Common myeloid progenitor, CD34-positive (primary cell): ENCODE measurements at regions not wholly inside any gene's neighbourhood (a gene's known extent, or its start where the extent isn't known, plus 50 kb on each side); places are given as distances from the start of the nearest gene placed in this dataset.

Experiments
- CTCF ChIA-PET: fragments of 350-600 bp; sonication (Branson Sonifier 250); formaldehyde crosslinking; loops from one replicate; lab custom pipeline; 2021; ENCODE audit warnings: antibody characterized with exemption; lab: Charles Lee
- POLR2A ChIA-PET: fragments of 350-600 bp; sonication (Branson Sonifier 250); formaldehyde crosslinking; loops from one replicate; lab custom pipeline; 2021; ENCODE audit warnings: antibody characterized with exemption; lab: Charles Lee
- DNase-seq, 3 donors: peaks; one replicate each; pipeline versions ENCODE4 v3.0.0 to v3.0.0-alpha.2; 2013
- H3K27ac ChIP-seq, 2 experiments: 1 replicate in 1 of 2; 2 replicates in 1 of 2; pipeline ENCODE4 v1.7.0; 2013; ENCODE audit warnings: inconsistent platforms in 2 of 2, low read length in 2 of 2, mild to moderate bottlenecking in 2 of 2, low read depth in 1 of 2, moderate library complexity in 1 of 2; ENCODE audit not compliant: severe bottlenecking in 2 of 2, insufficient read depth in 1 of 2, poor library complexity in 1 of 2
- H3K27me3 ChIP-seq, 5 experiments: replicated peaks in 2 of 5; 1 replicate in 3 of 5; 2 replicates in 2 of 5; pipeline versions ENCODE4 v1.6.1 to v1.7.0; 2013; ENCODE audit warnings: low read length in 4 of 5, mild to moderate bottlenecking in 2 of 5, moderate library complexity in 2 of 5, inconsistent platforms in 1 of 5; ENCODE audit not compliant: insufficient read depth in 5 of 5, control insufficient read depth in 4 of 5
- H3K36me3 ChIP-seq, 4 experiments: 1 replicate in 2 of 4; 2 replicates in 2 of 4; pipeline versions ENCODE4 v1.6.1 to v1.7.0; 2013; ENCODE audit warnings: low read length in 3 of 4, control low read depth in 1 of 4, mild to moderate bottlenecking in 1 of 4; ENCODE audit not compliant: control insufficient read depth in 4 of 4, insufficient read depth in 4 of 4
- H3K4me1 ChIP-seq, 4 experiments: 1 replicate in 3 of 4; 2 replicates in 1 of 4; pipeline versions ENCODE4 v1.6.1 to v1.7.1; 2013; ENCODE audit warnings: low read length in 3 of 4, mild to moderate bottlenecking in 3 of 4, control low read depth in 1 of 4, inconsistent platforms in 1 of 4, moderate library complexity in 1 of 4; ENCODE audit not compliant: control insufficient read depth in 4 of 4, insufficient read depth in 4 of 4; ENCODE audit errors: control extremely low read depth in 1 of 4
- H3K4me3 ChIP-seq, 7 experiments: 1 replicate in 4 of 7; 2 replicates in 3 of 7; pipeline versions ENCODE4 v1.5.1 to v1.7.0; 2013; ENCODE audit warnings: mild to moderate bottlenecking in 7 of 7, low read length in 6 of 7, moderate library complexity in 6 of 7, inconsistent platforms in 2 of 7, low read depth in 2 of 7, control low read depth in 1 of 7; ENCODE audit not compliant: insufficient read depth in 4 of 7, control insufficient read depth in 1 of 7; ENCODE audit errors: extremely low read depth in 1 of 7
- H3K9me3 ChIP-seq, 5 experiments: 1 replicate in 4 of 5; 2 replicates in 1 of 5; pipeline versions ENCODE4 v1.6.1 to v1.7.1; 2013; ENCODE audit warnings: low read length in 4 of 5, mild to moderate bottlenecking in 2 of 5, inconsistent platforms in 1 of 5, low read depth in 1 of 5, moderate library complexity in 1 of 5; ENCODE audit not compliant: control insufficient read depth in 4 of 5, insufficient read depth in 2 of 5; ENCODE audit errors: control extremely low read depth in 1 of 5
- WGBS: methylation state at CpG from one replicate; pipeline ENCODE4 v1.1.5; 2013; ENCODE audit not compliant: insufficient coverage; 5-methylcytosine and 5-hydroxymethylcytosine counted together

DNA sequence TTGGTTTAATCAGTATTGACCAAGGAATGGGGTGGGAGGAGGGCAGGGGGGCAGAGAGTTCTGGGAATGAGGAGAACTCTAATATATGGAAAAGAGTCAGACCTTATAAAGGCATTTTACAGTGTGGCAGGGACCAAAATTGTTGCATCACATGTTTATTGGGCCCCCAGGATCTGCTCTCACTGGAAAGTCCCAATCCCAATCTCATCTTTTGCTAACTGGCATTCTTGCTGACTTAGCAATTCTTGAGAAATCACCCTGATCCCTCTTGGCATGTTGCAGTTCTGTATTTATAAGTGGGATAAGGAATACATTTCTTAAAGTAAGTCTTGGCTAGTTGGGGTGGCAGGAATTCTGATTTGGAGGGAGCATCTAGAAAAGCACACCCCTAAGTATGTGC is 104.4 kb upstream of the CXCL14 start:
- no peak for DNase-seq
- Histone ChIP-seq H3K27me3 (peaks cover 0 to 3% (median 0%) of the 10 kb centered on the region in 5 experiments), H3K4me3 (no peak overlapping the region), H3K4me1 (no peaks in the 10 kb centered on the region), H3K9me3 (peaks cover 0 to 21% (median 3%) of the 10 kb centered on the region in 5 experiments), H3K36me3 (no peaks in the 10 kb centered on the region), H3K27ac (no peak overlapping the region)
- ChIA-PET CTCF (no interaction called here), POLR2A (no interaction called here)

DNA sequence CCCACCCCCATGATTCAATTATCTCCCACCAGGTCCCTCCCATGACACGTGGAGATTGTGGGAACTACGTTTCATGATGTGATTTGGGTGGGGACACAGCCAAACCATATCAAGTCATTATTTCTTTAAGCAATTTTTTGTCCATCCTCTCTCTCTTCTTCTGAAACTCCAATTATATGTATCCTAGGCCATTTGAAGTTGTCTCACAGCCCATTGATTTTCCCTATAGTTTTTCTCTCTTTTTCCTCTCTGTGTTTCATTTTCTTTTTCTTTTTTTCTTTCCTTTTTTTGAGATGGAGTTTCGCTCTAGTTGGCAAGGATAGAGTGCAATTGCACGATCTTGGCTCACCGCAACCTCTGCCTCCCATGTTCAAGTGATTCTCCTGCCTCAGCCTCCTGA is 101.9 kb upstream of the CXCL14 start:
- DNase-seq, result no peak
- peaks cover 0 to 34% (median 6%) of the 10 kb centered on the region in 5 experiments for H3K9me3 ChIP-seq
- no peaks in the 10 kb centered on the region for H3K4me1 ChIP-seq
- WGBS, result 93% methylated on average over 3 of the region's 5 CpGs
- CTCF ChIA-PET, result no interaction called here
- no peaks in the 10 kb centered on the region for H3K36me3 ChIP-seq
- peaks cover 0 to 3% (median 0%) of the 10 kb centered on the region in 5 experiments for H3K27me3 ChIP-seq
- H3K4me3 ChIP-seq, result no peak overlapping the region
- POLR2A ChIA-PET, result no interaction called here
- no peak overlapping the region for H3K27ac ChIP-seq

DNA sequence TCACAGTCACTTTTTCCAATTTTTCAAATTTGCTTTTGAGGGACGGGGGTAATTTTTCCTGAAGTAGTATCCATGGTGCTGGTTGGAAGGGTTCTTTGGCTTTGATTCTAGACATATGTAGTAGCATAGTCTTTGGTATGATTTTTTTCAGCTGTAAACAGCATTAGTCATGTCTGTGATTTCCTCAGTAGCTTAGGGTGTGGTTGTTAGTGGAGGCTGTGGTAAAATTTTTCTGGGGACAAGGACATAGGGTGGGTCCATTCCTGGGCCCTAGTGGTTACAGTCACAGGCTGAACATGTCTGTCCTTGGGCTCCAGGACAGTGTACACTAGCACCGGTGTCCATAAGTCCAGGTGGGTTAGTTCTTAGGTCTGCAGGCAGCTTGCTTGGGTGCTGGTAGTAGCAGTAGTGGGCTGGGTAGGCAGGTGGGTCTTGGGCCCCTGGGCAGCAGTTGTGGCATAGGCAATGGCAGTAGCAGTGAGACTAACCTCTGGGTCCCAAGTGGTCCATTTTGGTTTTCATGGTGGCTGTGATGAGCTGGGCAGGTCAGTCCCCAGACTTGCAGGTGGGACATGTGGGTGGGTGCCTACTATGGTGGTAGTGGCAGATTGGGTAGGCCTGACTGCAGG is 100.0 kb upstream of the CXCL14 start:
- ChIA-PET CTCF (no interaction called here), POLR2A (no interaction called here)
- Histone ChIP-seq H3K4me3 (no peak overlapping the region), H3K9me3 (peaks cover 0 to 34% (median 6%) of the 10 kb centered on the region in 5 experiments), H3K4me1 (no peaks in the 10 kb centered on the region), H3K27me3 (peaks cover 0 to 3% (median 0%) of the 10 kb centered on the region in 5 experiments), H3K27ac (no peak overlapping the region), H3K36me3 (no peaks in the 10 kb centered on the region)
- WGBS, result no CpG with 5 or more reads among the region's 2 CpGs
- DNase-seq, result no peak

DNA sequence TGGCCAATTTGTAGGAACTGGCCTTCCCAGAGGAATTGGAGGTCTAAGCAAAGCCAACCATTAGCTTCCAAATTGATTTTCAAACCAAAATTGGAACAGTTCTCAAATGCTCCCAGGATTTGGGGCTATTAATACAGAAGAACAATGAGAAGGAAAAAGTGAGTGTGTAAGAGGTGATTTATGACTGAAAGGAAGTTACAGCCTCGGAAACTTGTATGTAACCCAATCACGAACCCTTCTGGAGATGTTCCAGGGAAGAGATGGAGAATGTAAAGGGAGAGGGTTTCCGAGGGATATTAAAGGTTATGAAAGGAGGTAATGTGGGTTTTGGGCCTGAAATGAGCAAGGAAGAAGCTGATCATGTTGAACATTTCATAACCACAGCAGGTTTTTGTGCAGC is 93.2 kb upstream of the CXCL14 start:
- no peak for DNase-seq
- WGBS, result 33% methylated on average over 3 of the region's 3 CpGs
- Histone ChIP-seq H3K4me3 (peak overlapping the region in 1 of 7 experiments; percentile 14), H3K36me3 (no peaks in the 10 kb centered on the region), H3K4me1 (peaks cover 8 to 29% (median 17%) of the 10 kb centered on the region in 4 experiments), H3K27ac (no peak overlapping the region), H3K9me3 (peaks cover 0 to 4% (median 0%) of the 10 kb centered on the region in 5 experiments), H3K27me3 (no peaks in the 10 kb centered on the region)
- POLR2A ChIA-PET, result interaction anchor here (0.8 kb wide), 1 partner anchor 86 kb away, joined by 5 read pairs; no protein-coding TSS in a partner anchor
- CTCF ChIA-PET, result interaction anchor here (0.7 kb wide), 1 partner anchor 45 kb away, joined by 4 read pairs; no protein-coding TSS in a partner anchor

DNA sequence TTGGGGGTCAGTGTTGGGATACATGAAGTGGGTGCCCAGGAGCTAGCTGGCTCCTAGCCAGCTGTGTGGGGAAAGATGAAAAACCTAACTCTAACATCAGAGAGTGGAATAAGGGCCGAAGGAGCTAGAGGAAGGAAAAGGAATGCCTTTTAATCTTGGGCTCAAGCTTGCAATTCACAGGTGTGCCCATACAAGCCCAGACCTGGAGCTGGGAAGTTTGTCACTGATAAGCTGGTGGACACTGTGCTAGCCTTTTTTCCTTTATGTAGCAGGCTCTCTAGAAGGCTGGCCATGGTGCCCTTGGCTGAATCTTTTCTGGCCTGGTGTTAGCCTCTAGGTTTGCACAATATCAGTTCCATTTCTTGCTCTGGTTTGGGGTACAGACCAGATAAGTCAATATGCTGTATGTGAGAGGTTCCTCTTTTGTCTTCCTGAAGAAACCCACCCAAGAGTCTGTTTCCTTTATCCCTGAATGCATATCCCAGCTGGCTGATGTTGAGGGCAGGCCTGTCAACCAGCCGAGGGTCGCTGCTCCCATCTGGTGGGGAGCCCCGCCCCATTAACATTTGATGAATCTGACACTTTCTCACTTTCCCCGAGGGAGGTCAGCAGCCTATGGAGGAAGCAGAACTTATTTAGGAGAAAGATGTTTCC is 92.4 kb upstream of the CXCL14 start:
- peak; percentile 13 to 59 (median 44) for DNase-seq
- Histone ChIP-seq H3K9me3 (peaks cover 0 to under 1% (median 0%) of the 10 kb centered on the region in 5 experiments), H3K4me3 (peak overlapping the region in 2 of 7 experiments; percentile 8 to 31), H3K27ac (no peak overlapping the region), H3K4me1 (peaks cover 8 to 34% (median 17%) of the 10 kb centered on the region in 4 experiments), H3K27me3 (no peaks in the 10 kb centered on the region), H3K36me3 (no peaks in the 10 kb centered on the region)
- CTCF ChIA-PET, result no interaction called here
- POLR2A ChIA-PET, result no interaction called here
- no CpG with 5 or more reads among the region's 5 CpGs for WGBS

DNA sequence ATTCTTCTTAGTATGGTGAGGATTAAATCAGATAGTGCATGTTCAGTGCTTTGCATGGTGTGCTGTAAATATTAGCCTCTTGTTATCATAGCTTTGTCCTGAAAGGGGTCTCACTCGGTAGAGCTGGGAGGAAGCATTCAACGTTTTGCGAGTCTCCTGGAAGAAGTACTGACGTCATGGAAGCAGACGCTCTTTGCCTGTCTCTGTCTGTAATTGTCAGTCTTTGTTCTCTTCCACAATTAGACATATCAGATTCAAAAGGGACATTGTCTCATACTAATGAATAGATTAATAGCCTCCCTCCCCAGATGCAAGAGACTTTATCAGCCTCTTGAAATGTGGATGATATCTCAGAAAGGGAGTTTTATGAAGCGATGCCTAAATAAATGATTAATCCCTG is 91.8 kb upstream of the CXCL14 start:
- Histone ChIP-seq H3K4me3 (no peak overlapping the region), H3K27me3 (no peaks in the 10 kb centered on the region), H3K36me3 (no peaks in the 10 kb centered on the region), H3K27ac (no peak overlapping the region), H3K4me1 (peaks cover 8 to 34% (median 21%) of the 10 kb centered on the region in 4 experiments), H3K9me3 (no peaks in the 10 kb centered on the region)
- ChIA-PET CTCF (no interaction called here), POLR2A (no interaction called here)
- DNase-seq, result no peak
- 90% methylated on average over 4 of the region's 6 CpGs for WGBS

DNA sequence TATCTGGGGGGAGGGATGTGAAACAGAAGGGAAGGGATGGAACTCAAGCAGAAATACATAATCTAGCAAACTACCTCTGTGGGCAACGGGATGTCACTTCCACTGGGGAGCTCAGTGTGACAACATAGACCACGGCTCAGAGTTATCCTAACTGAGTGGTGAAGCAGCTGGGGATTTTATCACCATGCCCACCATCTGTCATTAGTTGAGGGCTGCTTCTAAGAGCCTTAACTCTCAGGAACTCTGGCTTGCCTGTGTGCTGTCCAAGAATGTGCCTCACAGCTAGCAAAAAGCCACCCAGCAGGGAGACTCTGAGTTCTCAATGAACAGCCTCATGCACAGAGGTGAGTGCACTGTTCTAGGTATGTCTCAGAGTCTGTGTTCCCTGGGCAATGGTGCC is 90.6 kb upstream of the CXCL14 start:
- no peaks in the 10 kb centered on the region for H3K9me3 ChIP-seq
- POLR2A ChIA-PET, result no interaction called here
- H3K27me3 ChIP-seq, result no peaks in the 10 kb centered on the region
- DNase-seq, result no peak
- peaks cover 8 to 34% (median 21%) of the 10 kb centered on the region in 4 experiments for H3K4me1 ChIP-seq
- H3K36me3 ChIP-seq, result no peaks in the 10 kb centered on the region
- H3K27ac ChIP-seq, result no peak overlapping the region
- H3K4me3 ChIP-seq, result no peak overlapping the region
- 61% methylated on average over 2 of the region's 2 CpGs for WGBS
- CTCF ChIA-PET, result interaction anchor here (1.5 kb wide), 1 partner anchor 11 kb away, joined by 3 read pairs; no protein-coding TSS in a partner anchor
